ENCODE measurements at regions not wholly inside any gene's neighbourhood (a gene's known extent, or its start where the extent isn't known, plus 50 kb on each side); places are given as distances from the start of the nearest gene placed in this dataset.

GRCh38 chr2:105519516-105519915, 120.7 kb upstream of the FHL2 start:
- DNase-seq (no peak), ATAC-seq (ENCODE audit: low read depth) (no peak)
- Histone ChIP-seq H2BK5ac (ENCODE audit: low read depth, low read length, poor library complexity, severe bottlenecking) (no peak overlapping the region), H3K23ac (ENCODE audit: low read depth, low read length) (no peak overlapping the region), H3K4ac (ENCODE audit: low read depth, low read length) (no peak overlapping the region), H4K20me1 (ENCODE audit: insufficient read depth, low read length) (no peaks in the 10 kb centered on the region), H3K79me1 (ENCODE audit: low read depth in 1 of 2, low read length in 2 of 2) (no peaks in the 10 kb centered on the region), H3K9me1 (ENCODE audit: insufficient read depth, low read length) (no peaks in the 10 kb centered on the region; the same call in 1 of the 2 replicates), H2BK20ac (ENCODE audit: low read depth, low read length) (no peak overlapping the region), H2AFZ (replicated peaks; ENCODE audit: low read length, poor library complexity) (no peak overlapping the region), H3K4me2 (ENCODE audit: low read depth, low read length) (no peak overlapping the region), H3K4me3 (ENCODE audit: insufficient read depth, low read depth, low read length) (no peak overlapping the region), H3K18ac (ENCODE audit: low read depth, low read length) (no peak overlapping the region), H2AK5ac (ENCODE audit: low read depth, low read length) (no peak overlapping the region), H2AK9ac (replicated peaks; ENCODE audit: low read depth, low read length, poor library complexity) (no peak overlapping the region), H3K36me3 (ENCODE audit: control insufficient read depth, insufficient read depth, low read length) (no peaks in the 10 kb centered on the region), H4K8ac (ENCODE audit: low read depth in 2 of 2, low read length in 2 of 2) (no peak overlapping the region), H4K91ac (ENCODE audit: insufficient read depth, low read depth, low read length) (no peak overlapping the region), H2BK15ac (ENCODE audit: low read depth, low read length) (no peak overlapping the region), H3K4me1 (ENCODE audit: control insufficient read depth, insufficient read depth, low read length) (peaks cover 2% of the 10 kb centered on the region; the same call in 1 of the 2 replicates), H3K56ac (ENCODE audit: extremely low read depth, insufficient read depth, low read length) (no peak overlapping the region), H4K5ac (ENCODE audit: low read depth, low read length) (no peak overlapping the region), H3K27ac (ENCODE audit: insufficient read depth, low read length) (no peak overlapping the region), H2BK120ac (ENCODE audit: low read depth, low read length) (no peak overlapping the region), H3K9me3 (ENCODE audit: control insufficient read depth, insufficient read depth, low read length) (no peaks in the 10 kb centered on the region), H3K27me3 (ENCODE audit: control insufficient read depth, insufficient read depth, low read length) (peaks cover 14% of the 10 kb centered on the region), H3K14ac (replicated peaks; ENCODE audit: low read depth, low read length) (no peak overlapping the region), H3K9ac (ENCODE audit: low read depth, low read length) (no peak overlapping the region)
- in situ Hi-C loops (cut with MboI; ENCODE audit: low sequenced_read_pairs), result loop anchor here (5.0 kb wide), 1 partner anchor 152 kb away; no protein-coding TSS in a partner anchor
- no CpG with 5 or more reads among the region's 3 CpGs for WGBS, 2 experiments (ENCODE audit: extremely low coverage in 2 of 2, insufficient read length in 1 of 2)
- TF ChIP-seq ELK1 (IDR thresholded peaks at IDR 0.05; ENCODE audit: borderline replicate concordance, low read depth, low read length) (no peak), SMC3 (IDR thresholded peaks at IDR 0.05; ENCODE audit: low read depth, low read length) (no peak), CTCF (conservative IDR thresholded peaks at IDR 0.05; ENCODE audit: low read depth, low read length) (peak; percentile 29), USF2 (IDR thresholded peaks at IDR 0.05; ENCODE audit: low read depth, low read length) (no peak), MAFK (IDR thresholded peaks at IDR 0.05; ENCODE audit: low read depth, low read length) (no peak)
- ChIA-PET CTCF (interaction anchor here (0.7 to 1.3 kb wide), 4 partner anchors 30 to 175 kb away, joined by 3 read pairs; no protein-coding TSS in a partner anchor), POLR2A (ENCODE audit: unreplicated experiment) (no interaction called here)
- dilution Hi-C loops (cut with HindIII; ENCODE audit: low sequenced_read_pairs, unreplicated experiment), result no loop called here
- intact Hi-C loops (cut with micrococcal nuclease), result loop anchor here (1.0 kb wide), 1 partner anchor 64 kb away; no protein-coding TSS in a partner anchor
- BruUV-seq (replicated peaks), result no TSS peak
